Left colon (tissue), 2 donors: ENCODE measurements at regions not wholly inside any gene's neighbourhood (a gene's known extent, or its start where the extent isn't known, plus 50 kb on each side); places are given as distances from the start of the nearest gene placed in this dataset.
"Not testable (repeated sequence)": the region's sequence is repeated elsewhere in the genome, so short reads cannot be mapped to it uniquely, and the experiment has no call there.

Experiments used
- ATAC-seq: fragments of 200-7000 bp; cut with Tn5 transposase; one replicate; pipeline ENCODE4 v1.9.1; 2020; ENCODE audit warnings: mild to moderate bottlenecking, moderate library complexity
- DNase-seq, 2 donors: peaks; one replicate each; pipeline ENCODE4 v3.0.0-alpha.2; 2020
- intact Hi-C, 2 donors: fragments of 100-400 bp; cut with DNase I in 1 of 2; cut with micrococcal nuclease in 1 of 2; formaldehyde crosslinking; loops; one replicate each; pipeline versions ENCODE4 v1.11.2 to v1.14.0; 2022; cut with DNase I, micrococcal nuclease
- donor health status: DM: no; HTN: no; CAD: no.
- donor health status: DM: yes; HTN: yes; CAD: no.

DNA sequence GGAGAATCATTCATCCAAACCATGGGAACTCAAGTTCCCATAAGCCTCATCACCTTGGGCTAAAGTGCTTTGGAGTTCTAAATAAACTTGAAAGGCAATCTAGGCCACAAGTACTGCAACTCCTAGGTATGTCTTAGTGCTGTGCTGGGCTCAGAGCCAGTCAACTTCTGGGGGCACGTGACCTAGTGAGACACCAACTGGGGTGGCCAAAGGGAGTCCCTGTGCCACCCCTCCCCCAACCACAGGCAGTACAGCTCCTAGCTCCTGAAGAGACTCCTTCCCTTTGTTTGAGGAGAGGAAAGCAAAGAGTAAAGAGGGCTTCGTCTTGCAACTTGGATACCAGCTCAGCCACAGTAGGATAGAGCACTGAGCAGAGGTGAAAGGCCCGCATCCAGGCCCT, 154.2 kb upstream of the IL1RAPL2 start:
- no peak for ATAC-seq
- intact Hi-C loops: no loop called here
- no peak for DNase-seq

DNA sequence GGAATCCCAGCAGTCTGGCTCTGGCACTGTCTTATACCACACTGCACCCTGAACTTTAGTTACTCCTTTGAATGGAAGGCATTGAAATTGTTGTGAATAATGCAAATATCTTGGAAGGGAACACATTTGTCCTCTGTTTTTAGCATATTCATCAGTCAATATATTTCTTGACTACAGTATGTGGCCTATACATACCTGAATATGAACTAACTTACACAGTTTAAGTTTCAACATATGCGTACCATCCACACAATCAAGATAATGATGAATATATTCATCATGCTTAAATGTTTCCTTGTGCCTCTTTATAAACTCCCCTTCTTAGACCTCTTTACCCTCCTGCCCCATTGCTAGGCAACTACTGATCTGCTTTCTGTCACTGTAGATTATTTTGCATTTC, 145.7 kb upstream of the ESX1 start:
- intact Hi-C loops: no loop called here
- DNase-seq: no peak
- ATAC-seq: no peak

DNA sequence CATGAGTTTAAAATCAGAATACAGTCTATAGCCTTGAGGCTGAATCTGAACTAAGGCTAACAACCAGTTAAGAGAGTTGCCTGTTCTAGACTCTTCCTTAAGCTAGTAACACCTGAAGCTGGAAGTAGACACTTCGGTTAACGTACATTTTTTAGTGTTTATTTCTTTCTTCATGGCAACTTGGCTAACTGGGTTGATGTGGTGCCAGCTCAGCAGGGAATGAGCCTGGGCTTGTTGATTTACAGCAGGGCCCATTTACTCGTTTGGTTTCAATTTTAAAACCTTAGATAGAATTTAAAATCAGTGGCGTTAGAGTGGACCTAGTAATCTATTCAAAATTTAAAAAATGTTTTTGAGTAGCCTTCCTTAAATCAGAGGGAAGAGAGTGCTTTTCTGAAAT, 137.6 kb upstream of the ESX1 start:
- no peak for ATAC-seq
- intact Hi-C loops: no loop called here
- DNase-seq: no peak

DNA sequence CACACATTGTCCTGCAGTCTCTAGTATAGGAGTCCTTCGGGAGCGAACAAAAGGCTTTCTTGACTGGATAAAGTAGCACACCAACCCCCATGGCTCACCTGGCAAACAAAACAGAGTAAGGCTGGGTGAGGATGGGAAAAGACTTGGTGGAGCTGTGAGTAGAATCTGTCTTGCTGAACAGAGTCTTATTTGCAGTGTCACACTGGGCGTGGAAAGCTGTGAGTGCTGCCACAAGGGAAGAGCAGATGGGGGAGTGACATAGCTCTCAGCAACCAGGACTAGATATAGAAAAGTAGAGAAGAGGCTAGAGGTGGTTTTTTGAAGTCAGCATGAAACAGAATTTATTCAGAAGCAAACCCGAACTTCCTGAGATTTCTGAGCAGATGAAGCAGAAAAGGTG, 137.2 kb upstream of the ESX1 start:
- ATAC-seq (no peak), DNase-seq (no peak)
- intact Hi-C loops: no loop called here

DNA sequence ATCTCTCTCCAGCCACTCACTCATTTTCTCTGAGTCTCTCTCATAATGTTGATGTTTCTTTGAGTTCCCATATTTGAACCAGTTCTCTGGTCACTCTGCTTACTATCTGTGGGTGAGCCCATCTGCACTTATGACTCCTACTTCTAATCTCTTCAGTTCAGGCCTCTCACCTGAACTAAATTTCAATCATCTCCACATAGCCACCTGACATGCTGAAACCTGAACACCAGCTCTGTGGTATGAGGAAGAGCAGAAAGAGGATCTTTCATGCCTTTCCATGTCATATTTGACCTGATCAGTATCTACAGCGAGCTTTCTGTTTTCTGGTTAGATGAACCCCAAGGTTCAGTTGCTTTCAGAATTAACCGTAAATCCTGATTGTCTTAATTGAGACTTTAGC, 122.2 kb upstream of the ESX1 start:
- DNase-seq (no peak), ATAC-seq (no peak)
- intact Hi-C loops: no loop called here

DNA sequence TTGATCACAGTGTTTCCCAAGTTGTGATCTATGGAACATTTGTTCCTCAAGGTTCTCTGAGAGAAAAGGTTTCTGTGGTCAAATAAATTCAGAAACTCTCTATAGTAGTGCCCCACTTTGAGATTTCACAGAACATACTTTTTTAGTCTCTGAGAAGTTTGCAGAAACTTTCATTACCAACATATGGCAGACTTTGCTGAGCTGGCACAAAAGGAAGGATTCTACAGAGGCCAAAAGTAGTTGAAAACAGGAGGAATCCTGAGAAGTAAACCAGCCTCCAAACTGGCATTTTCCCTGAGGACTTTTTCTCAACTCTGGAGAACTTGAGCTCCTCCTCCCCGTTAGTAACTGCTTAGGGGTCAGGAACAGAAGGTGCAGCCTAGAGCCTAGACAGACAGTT, 117.8 kb upstream of the ESX1 start:
- ATAC-seq: no peak
- intact Hi-C loops: no loop called here
- no peak for DNase-seq

DNA sequence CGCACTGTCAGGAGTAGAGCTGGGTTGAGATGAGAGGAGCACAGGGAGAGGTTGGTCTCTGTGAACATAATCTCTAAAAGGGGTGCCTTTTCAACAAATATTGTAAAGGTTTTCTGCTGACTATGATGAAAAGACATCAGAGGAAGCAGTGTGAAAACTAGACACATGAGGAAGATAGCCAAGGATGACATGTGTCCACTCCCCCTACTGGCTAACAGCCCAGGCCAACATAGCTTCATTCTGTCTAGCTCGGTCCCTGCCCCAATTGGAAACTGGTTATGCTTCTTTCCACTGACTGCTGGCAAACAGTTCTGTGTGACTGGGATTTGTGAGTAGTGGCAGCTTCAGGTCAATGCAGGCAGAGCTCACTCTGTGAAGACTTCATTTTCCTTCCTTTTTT, 115.4 kb upstream of the ESX1 start:
- intact Hi-C loops: no loop called here
- peak in 1 of 2 donors; percentile 12 for DNase-seq

DNA sequence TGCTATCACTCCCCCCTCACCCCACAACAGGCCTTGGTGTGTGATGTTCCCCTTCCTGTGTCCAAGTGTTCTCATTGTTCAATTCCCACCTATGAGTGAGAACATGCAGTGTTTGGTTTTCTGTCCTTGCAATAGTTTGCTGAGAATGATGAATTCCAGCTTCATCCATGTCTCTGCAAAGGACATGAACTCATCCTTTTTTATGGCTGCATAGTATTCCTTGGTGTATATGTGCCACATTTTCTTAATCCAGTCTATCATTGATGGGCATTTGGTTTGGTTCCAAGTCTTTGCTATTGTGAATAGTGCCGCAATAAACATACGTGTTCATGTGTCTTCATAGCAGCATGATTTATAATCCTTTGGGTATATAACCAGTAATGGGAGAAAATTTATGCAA, 106.0 kb upstream of the ESX1 start:
- intact Hi-C loops, ATAC-seq, DNase-seq: not testable (repeated sequence)

More for the DNA sequence above, 115.4 kb upstream of the ESX1 start:
- peak; percentile 68 for ATAC-seq

DNA sequence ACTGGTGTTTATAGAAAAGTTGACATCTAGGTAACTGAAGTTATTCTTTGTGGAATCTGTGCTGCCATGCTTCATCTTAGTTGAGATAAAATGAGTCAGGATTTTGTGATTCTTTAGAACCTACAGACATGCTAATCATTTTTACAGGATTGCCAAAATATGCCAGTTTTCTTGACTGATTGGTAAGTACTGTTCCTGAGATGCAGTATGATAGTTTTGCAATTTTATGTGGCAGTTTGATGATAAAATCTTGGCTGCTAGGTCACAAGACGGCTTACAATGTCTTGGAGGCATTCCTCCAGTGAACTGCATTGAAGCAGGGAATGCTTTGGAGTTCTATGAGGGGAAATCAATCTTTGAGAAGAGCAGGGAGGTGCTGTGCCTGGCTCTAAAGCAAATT, 104.4 kb upstream of the ESX1 start:
- DNase-seq (no peak), ATAC-seq (no peak)
- intact Hi-C loops: no loop called here

DNA sequence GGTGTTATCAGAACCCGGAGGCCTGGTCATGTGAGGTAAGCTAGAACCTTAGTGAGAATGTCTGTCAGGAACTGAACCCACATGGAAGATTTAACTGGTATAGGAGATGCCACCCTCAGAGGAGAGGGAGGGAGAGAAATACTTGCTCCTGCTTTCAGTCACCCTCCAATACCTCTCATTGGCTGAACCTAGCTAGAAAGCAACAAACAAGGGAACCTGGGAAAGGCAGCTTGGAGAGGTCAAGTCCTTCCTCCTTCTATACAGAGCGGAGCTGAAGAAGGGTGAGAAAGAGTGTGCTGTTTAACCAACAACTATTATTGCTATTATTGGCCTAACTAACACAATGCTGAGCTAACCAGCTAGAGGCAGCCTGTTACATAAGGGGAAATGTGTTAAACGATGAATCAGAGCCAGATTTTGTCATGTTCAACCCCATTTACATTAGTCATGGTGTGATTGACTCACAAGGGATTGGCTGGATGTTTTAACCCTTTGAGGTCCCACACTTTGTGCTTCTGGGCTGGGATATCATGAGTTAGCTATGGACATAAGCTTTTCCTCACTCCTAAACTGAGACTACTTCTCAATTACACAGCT, 96.5 kb upstream of the ESX1 start:
- intact Hi-C loops: no loop called here
- DNase-seq: no peak
- ATAC-seq: no peak

DNA sequence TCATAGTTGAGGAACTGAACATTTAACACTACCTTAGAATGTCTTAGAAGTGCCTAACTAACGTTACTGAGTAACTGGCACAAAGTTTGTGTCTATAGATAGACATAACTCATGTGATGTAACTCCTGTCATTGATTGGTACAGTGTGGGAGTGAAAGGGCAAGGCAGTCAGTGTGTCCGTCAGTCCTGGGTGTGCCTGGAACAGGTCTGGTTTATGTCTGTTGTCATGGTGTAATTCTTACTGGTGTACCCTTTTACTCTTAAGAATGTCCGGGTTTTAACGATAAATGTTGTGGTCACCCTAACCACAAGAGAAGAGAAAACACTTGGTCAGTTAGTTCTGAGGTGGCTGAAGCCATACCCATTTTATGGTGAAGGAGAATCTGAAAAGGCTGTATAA, 93.1 kb upstream of the ESX1 start:
- intact Hi-C loops: no loop called here
- DNase-seq (no peak), ATAC-seq (peak; percentile 80)

DNA sequence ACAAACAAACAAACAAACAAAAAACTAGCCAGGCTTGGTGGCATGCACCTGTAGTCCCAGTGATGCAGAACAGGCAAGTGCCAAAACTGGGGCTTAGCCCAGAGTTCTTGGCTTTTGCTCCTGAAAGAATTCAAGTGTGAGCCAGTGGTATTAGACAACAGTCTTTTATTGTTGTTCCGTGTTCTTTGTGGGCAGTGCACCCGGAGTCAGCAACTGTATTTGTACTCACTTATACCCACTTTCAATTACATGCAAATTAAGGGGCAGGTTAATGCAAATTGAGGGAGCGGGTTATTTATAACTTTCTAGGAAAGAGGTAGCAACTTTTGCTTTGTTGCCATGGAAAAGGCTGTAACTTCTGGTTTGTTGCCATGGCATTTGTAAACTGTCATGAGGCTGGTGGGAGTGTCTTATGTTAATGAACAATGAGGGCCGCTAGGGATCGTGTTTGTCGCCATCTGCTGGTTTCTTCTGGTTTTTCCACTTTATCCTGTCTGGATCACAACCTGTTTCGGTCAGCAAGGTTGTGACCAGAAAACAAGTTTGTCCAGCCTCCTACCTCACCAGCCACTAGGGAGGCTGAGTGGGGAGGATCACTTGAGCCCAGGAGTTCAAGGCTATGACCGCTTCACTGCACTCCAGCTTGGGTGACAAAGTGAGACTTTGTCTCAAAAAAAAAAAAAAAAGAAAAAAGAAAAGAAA, 88.8 kb upstream of the ESX1 start:
- ATAC-seq (peak; percentile 90), DNase-seq (peak; percentile 33 to 51)
- intact Hi-C loops: no loop called here

DNA sequence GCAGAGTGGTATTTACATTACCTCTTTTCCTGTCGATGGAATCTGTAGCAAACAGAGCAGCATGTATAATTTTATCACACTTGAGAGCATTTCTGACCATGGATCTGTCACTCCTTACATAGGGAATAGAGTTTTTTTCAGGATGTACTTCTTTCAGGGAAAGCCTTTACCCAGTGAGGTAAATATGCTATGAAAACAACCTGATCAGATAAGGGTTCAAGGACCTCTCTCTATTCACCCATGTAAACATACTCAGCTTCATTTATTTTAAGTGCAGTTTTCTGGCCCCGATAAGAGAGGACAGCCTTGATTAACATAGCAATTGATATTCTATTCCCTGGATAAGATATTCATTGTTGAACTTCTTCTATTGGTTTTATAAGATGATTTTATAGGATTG, 87.3 kb upstream of the ESX1 start:
- ATAC-seq (no peak), DNase-seq (no peak)
- intact Hi-C loops: no loop called here

DNA sequence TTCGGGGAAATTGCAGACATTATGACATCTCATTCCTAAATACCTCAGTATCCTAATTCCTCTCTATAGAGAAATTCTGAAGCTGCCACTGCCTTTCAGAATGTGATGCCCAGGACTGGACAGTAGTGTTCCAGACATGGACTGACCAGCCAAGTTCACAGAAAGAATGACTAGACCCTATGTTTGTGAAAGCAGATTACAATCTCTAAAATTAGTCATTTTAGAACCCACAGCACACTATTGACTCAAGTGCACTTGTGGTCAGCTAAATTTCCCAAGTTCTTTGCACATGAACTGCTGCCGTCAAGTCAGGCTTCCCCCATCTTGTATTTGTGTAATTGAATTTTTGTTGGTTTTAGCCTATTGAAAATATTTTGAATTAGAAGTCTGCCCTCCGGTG, 81.0 kb upstream of the ESX1 start:
- no peak for ATAC-seq
- intact Hi-C loops: no loop called here
- DNase-seq: no peak

DNA sequence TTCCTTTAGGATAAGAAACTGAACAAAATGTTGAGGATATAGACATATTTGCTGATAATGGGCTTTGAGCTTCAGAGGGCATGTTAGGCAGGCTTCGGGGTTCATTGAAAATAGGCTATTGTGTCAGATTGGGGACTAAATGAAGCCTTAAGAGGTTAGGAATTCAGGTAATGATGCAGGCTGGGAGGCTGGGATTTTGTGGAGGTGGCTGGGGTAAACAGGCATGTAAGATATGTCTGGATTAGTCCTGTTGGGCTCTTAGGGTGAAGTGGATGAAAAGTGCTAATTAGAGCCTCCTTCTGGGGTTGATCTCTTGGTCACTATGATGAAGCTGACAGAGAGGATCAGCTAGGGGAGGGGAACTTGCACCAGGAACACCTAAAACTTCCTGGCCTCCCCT, 80.2 kb upstream of the ESX1 start:
- ATAC-seq (no peak), DNase-seq (no peak)
- intact Hi-C loops: no loop called here

DNA sequence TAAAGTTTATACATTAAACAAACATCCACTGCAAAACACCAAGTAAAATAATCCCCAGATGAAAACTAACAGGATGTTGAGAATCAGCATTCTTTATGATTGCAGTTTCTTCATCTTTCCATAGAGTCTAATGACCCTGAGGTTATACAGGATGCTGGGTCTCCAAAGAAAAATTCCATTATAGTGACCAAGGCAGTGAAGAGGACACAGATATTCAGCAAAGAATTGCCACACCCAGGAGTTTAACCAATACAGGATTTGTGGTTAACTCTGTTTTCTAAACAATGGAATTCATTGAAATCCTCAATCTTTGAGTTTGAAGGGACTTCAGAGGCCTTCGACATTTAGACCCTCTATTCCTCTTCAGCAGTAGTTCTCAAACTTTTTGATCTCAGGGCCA, 76.2 kb upstream of the ESX1 start:
- intact Hi-C loops: no loop called here
- no peak for ATAC-seq
- DNase-seq: no peak

DNA sequence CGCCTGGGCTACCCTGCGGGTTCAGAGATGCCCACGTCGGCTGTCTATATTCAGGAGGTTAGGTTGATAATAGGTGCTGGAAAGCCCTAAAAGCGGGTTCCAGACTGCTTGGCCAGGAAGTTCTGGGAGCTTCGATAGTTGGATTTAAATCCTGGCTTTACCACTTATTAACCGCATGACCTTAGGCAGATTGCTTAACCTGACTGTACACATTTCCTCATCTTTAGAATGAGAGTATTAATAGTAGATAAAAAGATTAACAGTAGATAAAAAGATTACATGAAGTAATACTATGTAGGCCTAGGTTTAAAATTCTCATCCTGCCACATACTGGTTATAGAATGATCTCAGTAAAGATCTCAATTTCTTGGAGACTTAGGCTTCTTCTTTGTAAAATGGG, 75.0 kb upstream of the ESX1 start:
- intact Hi-C loops: no loop called here
- no peak for DNase-seq
- ATAC-seq: no peak

DNA sequence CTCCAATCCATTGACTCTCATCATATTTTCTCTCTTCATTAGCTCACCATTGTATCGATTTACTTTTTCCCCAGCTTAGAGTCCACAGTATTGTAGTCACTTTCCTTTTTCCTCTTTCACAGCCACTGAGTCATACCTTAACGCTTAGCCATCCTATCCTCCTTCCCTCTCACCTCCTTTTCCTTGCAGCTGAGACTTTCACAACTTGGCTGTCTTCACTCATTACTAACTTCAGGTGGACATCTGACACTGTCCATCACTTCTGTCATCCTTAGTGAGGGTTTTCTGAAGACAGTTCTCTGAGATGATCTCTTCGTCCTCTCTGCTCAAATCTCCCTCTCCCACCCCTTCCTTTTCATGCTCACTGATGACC, 70.5 kb upstream of the ESX1 start:
- DNase-seq (no peak), ATAC-seq (no peak)
- intact Hi-C loops: no loop called here

DNA sequence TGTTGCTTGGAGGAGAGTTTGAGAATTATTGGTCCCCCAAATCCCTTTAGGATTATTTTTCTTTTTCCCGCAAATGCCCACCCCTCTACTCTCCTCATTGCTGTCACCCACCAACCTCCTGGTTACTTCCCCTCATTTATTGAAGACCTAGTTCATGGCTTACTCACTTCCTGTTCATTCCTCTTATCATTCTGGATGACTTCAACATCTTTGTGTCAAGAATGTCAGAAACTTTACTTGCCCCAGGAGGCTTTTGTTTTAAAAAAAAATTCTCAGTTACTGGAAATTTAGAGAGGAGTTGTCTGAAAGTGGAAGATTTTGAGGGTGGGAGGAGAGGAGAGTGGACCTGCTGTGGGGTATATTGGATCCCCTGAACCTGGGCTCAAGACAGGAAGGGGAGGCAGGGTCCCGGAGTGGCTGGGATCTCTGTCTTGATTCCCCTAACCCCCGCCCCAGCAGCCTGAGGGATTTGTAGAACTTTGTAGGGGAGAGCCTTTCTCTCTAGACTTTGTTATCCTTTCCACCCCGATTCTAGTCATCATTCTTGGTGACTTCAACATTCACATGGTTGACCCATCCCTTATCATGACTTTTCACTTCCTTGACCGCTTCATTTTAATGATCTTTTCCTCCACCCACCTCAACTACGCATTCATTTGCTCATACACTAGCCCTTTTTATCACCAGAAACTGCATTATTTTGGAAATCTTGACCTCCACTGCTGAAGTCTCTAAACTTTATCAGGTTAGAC, 69.9 kb upstream of the ESX1 start:
- ATAC-seq (no peak), DNase-seq (no peak)
- intact Hi-C loops: no loop called here

DNA sequence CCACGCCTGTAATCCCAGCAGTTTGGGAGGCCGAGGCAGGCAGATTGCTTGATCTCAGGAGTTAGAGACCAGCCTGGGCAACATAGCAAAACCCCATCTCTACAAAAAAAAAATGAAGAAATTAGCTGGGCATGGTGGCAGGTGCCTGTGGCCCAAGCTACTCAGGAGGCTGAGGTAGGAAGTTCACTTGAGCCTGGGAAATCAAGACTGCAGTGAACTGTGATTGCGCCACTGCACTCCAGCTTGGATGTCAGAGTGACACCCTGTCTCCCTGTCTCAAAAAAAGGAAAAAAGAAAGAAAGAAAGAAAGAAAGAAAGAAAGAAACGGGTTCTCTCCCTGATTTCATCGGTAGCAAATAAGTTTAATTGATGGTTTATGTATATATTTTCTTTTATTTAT, 64.6 kb upstream of the ESX1 start:
- no peak for ATAC-seq
- intact Hi-C loops: no loop called here
- no peak for DNase-seq
